BE2C (cell line): ENCODE measurements at regions not wholly inside any gene's neighbourhood (a gene's known extent, or its start where the extent isn't known, plus 50 kb on each side); places are given as distances from the start of the nearest gene placed in this dataset.

Experiments used
- DNase-seq: peaks from one replicate; pipeline ENCODE4 v3.0.0-alpha.2; 2020
- H3K27me3 ChIP-seq: fragments of 250-450 bp; sonication (Bioruptor Pico); 2 replicates; pipeline ENCODE4 v1.5.1; 2020; ENCODE audit warnings: mild to moderate bottlenecking
- H3K36me3 ChIP-seq: fragments of 250-450 bp; sonication (Bioruptor Pico); 2 replicates; pipeline ENCODE4 v1.5.1; 2020; ENCODE audit warnings: mild to moderate bottlenecking
- H3K4me1 ChIP-seq: fragments of 250-450 bp; sonication (Bioruptor Pico); 2 replicates; pipeline ENCODE4 v1.5.1; 2020
- H3K4me3 ChIP-seq: 2 replicates; pipeline ENCODE4 v1.5.1; 2011; ENCODE audit warnings: low read depth, low read length
- H3K9me3 ChIP-seq: fragments of 250-450 bp; sonication (Bioruptor Pico); 2 replicates; pipeline ENCODE4 v1.5.1; 2020
- CTCF ChIP-seq: IDR thresholded peaks from 2 replicates; pipeline ENCODE4 v1.5.1; 2012; ENCODE audit warnings: mild to moderate bottlenecking, low read depth, low read length

GRCh38 chr5:97778451-97778850 lies 595.4 kb upstream of the RIOK2 start:
- no peak for DNase-seq
- Histone ChIP-seq H3K27me3 (no peaks in the 10 kb centered on the region), H3K36me3 (no peaks in the 10 kb centered on the region), H3K9me3 (no peaks in the 10 kb centered on the region), H3K4me1 (no peaks in the 10 kb centered on the region), H3K4me3 (no peak overlapping the region)
- TF ChIP-seq CTCF, result no peak

DNA sequence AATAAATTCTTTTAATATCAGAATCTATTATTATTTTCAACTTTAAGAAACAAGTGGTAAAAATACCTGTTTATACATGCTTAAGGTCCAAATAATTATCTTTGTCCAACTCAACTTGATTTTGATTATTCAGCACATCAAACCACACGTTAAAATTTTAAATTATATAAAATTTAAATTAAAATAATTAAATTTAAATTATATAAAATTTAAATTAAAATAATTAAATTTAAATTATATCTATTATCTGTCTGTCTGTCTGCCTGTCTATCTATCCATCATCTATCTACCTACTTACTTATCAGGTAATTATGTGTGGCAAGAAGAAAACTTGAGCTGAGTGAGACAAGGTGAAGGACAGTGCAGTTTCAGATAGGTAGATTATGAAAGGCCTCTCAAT lies 605.3 kb upstream of the RIOK2 start:
- Histone ChIP-seq H3K9me3 (no peaks in the 10 kb centered on the region; the same call in 1 of the 2 replicates), H3K4me3 (no peak overlapping the region), H3K27me3 (no peaks in the 10 kb centered on the region), H3K36me3 (no peaks in the 10 kb centered on the region), H3K4me1 (no peaks in the 10 kb centered on the region)
- no peak for TF ChIP-seq CTCF
- DNase-seq, result no peak

- Histone ChIP-seq H3K4me3 (no peak overlapping the region), H3K27me3 (no peaks in the 10 kb centered on the region), H3K9me3 (no peaks in the 10 kb centered on the region), H3K4me1 (no peaks in the 10 kb centered on the region), H3K36me3 (no peaks in the 10 kb centered on the region)
- DNase-seq, result no peak
- no peak for TF ChIP-seq CTCF
Observed at GRCh38 chr5:97797994-97798451, 615.0 kb upstream of the RIOK2 start.

- H3K4me1 ChIP-seq, result no peaks in the 10 kb centered on the region
Observed at GRCh38 chr5:97801461-97801860, 618.4 kb upstream of the RIOK2 start.

DNA sequence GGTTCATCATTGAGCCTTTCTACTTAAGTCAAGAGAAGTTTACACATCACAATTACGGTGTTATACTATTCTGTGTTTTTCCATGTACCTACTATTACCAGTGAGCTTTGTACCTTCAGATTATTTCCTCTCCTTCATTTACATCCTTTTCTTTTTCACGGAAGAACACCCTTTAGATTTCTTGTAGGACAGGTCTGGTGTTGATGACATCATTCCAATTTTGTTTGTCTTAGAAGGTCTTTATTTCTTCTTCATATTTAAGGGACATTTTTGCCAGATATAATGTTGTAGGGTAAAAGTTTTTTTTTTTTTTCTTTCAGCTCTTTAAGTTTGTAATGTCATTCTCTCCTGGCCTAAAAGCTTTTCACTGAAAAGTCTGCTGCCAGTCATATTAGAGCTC lies 637.1 kb upstream of the RIOK2 start:
- H3K9me3 ChIP-seq, result no peaks in the 10 kb centered on the region
- no peak for DNase-seq
- no peak for TF ChIP-seq CTCF
- no peaks in the 10 kb centered on the region for H3K36me3 ChIP-seq
- no peak overlapping the region for H3K4me3 ChIP-seq
- H3K4me1 ChIP-seq, result no peaks in the 10 kb centered on the region
- H3K27me3 ChIP-seq, result no peaks in the 10 kb centered on the region

More at GRCh38 chr5:97801461-97801860, 618.4 kb upstream of the RIOK2 start:
- no peaks in the 10 kb centered on the region for H3K27me3 ChIP-seq
- no peak for TF ChIP-seq CTCF
- H3K36me3 ChIP-seq, result no peaks in the 10 kb centered on the region
- H3K4me3 ChIP-seq, result no peak overlapping the region
- no peaks in the 10 kb centered on the region for H3K9me3 ChIP-seq
- DNase-seq, result no peak

DNA sequence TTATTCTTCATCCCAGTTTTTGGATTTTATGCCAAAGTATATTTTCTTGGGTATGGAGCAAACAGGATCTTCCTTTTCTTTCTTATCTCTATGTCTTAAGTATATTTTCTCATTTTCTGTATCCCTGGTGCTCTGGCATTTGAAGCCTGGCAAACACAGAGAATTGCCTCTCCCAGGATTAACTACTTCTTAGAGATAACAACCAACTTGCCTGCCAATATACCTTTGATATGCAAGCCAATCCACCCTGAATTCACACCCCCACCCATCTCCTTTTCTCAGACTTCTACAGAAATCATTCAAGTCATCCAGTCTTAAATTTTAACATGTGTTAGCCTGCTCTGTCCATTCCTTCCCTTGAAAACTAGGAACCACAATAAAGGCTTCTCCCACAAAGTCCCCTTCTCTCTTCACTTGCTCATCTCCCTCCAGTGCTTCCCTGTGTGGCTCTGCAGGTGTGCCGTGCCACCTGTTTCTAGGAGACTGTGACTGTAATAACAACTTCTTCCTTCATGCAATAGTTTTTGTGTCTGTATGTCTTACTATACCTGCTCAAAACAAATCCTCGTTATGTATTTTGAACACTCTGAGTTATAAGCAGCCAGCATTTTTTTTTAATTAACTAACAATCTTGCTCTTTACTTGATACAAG lies 649.7 kb upstream of the RIOK2 start:
- DNase-seq, result no peak
- TF ChIP-seq CTCF, result no peak
- no peak overlapping the region for H3K4me3 ChIP-seq
- no peaks in the 10 kb centered on the region for H3K4me1 ChIP-seq
- H3K9me3 ChIP-seq, result no peaks in the 10 kb centered on the region; the same call in 1 of the 2 replicates
- H3K36me3 ChIP-seq, result no peaks in the 10 kb centered on the region
- no peaks in the 10 kb centered on the region for H3K27me3 ChIP-seq
